G401 (cell line): ENCODE measurements at regions not wholly inside any gene's neighbourhood (a gene's known extent, or its start where the extent isn't known, plus 50 kb on each side); places are given as distances from the start of the nearest gene placed in this dataset.

ENCODE experiments used
- DNase-seq: peaks from one replicate; pipeline ENCODE4 v3.0.0-alpha.2; 2015; ENCODE audit warnings: low spot score
- in situ Hi-C: cut with HindIII; loops from 2 replicates; pipeline ENCODE4 v1.10.0; 2016; ENCODE audit warnings: low sequenced_read_pairs, mixed read lengths

DNA sequence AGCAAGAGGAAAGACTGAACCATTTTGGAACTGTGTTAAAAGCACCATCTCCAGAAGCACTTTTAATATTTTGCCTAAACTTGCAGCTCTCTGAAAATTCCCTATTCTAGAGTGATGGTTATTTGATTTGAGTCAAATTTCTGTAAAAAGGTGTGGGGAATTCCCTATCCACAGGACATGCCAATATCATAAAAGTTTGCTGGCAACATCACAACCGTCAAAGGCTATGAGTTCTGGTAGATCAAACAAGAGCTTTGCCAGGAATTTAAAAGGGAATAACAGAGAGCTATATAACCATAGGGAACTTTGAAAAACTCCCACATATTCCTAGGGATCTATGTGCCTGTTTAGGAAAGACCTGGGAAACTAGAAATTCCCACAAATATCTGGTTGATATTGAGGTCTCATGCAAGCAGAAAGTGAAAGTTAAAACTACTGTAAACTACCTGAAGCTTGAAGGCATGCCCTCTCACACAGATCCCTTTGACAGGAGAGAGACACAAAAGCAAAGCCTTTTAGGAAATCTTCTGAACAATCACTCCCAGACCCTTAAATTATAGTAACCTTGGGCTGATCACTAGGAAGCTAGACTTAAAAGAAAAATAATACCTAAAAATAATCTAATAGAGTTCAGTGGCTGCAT, 549.9 kb downstream of the ANXA1 start:
- in situ Hi-C loops = no loop called here
- no peak for DNase-seq

DNA sequence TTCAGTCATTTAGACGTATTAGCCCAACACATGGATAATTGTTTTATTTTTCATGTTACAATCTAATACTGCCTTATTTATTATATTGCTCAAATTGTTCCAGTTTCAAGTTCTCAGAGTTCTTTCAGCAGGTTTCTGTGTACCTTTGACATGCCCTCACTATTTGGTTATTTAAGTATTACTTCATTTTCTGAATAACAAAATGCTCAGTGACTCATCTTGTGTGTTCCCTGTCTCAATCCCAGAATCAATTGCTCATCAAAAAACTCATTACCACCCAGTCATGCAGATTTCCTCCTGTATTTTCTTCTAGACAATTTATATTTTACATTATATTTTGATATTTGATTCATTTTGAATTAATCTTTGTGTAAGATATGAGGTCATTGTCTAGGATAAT, 562.6 kb downstream of the ANXA1 start:
- DNase-seq = no peak
- in situ Hi-C loops = no loop called here

DNA sequence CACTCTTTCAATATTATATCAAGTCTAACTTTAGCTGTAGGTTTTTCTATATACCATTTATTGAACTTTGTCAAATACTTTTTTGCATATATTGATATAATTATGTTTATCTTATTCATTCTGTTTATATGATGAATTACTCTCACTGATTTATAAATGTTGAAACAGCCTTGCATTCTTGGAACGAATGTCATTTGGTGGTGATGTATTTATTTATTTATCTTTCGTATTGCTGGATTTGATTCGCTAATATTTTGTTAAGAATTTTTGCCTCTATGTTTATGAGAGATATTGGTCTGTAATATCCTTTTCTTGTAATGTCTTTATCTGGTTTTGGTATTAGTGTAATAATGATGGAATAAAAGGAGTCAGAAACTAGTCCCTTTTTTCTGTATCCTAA, 563.9 kb downstream of the ANXA1 start:
- DNase-seq = no peak
- in situ Hi-C loops = no loop called here

DNA sequence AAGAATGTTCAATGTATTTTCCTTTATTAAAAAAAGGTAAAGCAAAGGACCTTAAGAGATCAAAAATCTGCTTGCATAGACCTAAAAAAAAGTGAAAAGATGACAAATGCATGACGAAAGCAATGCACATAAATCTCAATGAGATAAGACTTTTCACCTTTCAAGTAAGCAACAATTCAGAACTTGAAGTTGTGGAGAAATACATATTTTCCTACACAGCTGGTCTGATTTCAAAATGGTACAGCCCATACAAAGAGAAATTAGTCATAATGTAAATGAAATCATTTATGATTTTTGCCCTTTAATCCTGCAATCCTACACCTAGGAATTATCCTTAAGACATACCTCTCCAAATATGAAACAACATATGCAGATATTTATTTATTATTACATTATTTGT, 568.0 kb downstream of the ANXA1 start:
- in situ Hi-C loops = no loop called here
- no peak for DNase-seq

DNA sequence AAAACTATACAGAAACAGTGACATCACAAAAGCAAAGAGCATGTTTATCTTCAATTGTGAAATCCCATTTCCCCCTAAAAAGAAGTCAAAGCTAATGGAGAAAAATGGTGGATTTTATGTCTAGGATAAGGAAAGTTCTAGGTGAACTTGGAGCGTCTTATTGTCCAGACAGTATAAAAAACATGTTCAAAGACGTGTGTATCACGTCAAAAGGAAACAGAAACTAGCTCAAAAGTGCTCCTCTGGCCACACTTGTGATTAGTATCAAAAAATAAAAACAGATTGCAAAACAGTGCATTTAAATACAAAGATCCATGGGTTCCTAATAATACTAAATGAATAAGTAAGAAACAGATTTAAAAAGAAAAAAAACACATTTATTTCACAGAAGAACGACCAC, 568.9 kb downstream of the ANXA1 start:
- in situ Hi-C loops = no loop called here
- DNase-seq = no peak

DNA sequence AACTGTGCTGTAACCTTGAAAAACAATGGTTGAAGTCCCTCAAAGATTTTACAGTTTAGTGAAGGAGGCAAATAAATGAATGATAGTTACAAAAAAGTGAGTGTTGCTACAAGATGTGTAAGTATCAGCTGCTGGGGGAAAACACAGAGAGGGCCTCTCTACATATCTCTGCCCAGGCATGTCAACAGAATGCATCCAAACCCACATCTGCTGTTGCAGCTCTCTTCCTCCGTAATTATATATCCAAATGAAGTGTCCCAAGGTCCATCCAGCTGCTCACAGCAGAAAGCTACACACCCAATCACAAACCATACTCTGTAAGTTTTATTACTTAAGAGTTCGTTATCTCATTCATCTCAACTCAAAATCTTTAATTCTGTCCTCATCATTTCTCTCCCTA, 584.6 kb downstream of the ANXA1 start:
- in situ Hi-C loops = no loop called here
- no peak for DNase-seq

DNA sequence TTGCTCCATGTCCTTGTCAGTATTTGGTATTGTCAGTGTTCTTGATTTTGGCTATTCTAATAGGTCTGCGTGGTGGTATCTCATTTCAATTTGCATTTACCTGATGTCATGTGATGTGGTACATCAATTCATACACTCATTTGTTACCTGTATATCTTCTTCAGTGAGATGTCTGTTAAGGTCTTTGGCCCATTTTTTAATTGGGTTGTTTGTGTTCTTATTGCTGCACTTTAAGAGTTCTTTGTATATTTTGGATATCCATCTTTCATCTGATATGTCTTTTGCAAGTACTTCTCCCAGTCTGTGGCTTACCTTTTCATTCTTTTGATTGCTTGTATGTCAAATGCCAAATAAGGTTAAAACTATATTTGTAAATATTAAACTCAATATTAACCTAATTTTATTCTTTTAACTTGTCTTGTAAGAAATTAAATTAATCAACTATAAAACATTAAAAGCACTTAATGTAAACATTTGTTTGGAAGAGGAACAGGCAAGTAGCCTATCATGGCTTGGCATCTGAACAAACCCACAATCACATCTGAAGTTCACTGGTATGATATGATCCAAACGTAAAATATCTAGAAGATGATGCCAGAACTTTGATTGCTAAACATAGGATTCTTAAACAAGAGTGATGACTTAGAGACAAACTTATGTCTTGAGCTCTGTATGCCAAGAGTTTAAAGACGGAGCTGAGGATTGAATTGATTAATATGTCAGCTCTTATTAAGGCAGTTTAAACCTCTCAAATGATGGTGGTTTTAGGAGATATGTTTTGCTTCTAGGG, 587.3 kb downstream of the ANXA1 start:
- no peak for DNase-seq
- in situ Hi-C loops = no loop called here

DNA sequence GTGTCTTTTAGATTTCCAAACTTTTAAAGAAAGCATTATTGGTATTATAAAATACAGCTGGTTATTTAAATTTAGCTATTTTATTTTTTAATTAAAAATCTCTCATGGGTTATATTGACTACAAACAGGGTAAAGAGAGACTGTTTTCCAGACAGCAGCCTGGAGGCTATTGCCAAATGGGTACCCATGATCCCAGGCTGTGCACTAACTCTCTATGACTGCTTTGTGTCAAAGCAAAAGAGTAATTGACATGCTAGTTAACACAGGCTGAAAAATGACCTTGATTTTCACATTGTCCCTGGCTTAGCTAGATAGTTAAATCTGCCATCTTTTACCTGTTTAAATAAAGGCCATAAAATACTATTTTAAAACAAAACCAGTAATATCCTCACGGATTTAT, 589.7 kb downstream of the ANXA1 start:
- DNase-seq = no peak
- in situ Hi-C loops = no loop called here

DNA sequence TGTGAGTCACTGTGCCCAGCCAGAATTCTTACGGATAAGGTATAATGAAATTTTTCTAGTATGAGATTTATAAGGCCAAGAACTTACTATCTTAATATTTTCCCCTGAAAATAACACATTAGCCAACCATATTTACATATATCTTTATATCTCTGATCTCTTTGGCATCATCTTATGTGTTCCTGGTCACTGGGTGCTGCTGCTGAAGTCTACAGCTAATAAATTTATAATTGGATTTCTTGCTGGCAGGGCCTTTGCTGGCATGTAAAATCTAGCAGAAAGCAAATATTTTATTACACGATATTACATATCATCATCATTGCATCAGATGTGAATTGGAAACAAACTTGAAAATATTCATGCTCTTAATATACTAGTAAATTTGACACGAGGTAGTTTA, 590.7 kb downstream of the ANXA1 start:
- in situ Hi-C loops = no loop called here
- DNase-seq = no peak

DNA sequence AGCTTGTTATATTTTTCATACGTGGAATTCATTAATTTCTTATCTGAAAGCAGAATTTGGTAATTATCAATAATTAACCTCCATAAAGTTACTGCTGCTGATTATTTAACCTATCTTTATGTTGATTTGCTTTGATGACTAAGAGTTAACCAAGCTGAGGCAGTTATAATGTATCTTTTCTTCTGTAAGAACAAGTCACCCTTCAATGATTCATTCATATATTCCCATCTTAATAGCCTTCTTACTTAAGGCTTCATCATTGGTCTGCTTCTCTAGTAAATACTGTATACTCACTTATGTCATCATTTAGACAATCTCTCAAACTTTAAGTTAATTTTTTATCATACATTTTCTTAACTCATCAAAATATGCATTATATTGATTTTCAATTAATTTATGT, 592.2 kb downstream of the ANXA1 start:
- no peak for DNase-seq
- in situ Hi-C loops = no loop called here

DNA sequence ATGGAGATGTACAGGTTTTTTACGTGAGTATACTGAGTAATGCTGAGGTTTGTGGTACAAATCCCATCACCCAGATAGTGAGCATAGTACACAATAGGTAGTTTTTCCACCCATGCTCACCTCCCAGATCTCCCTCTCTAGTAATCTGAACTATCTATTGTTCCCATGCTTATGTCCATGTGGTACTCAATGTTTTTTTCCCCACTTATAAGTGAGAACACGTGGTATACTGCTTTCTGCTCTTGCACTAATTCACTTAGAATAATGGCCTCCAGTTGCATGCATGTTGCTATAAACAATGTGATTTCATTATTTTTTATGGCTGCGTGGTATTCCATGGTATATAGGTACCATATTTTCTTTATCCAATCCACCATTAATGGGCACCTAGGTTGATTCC, 593.9 kb downstream of the ANXA1 start:
- in situ Hi-C loops = no loop called here
- no peak for DNase-seq

DNA sequence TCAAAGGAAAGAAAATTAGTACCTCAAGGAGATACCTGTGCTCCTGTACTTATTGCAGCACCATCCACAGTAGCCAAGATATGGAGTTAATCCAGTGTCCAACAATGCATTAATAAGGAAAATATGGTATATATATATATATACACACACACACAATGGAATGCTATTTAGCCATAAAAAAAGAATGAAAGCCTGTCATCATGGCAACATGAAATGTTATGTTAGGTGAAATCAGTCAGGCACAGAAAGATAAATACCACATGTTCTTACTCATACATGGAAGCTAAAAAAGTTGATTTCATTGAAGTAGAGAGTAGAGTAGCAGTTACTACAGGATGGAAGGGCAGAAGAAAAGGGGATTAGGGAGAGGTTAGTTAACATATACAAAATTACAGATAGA, 601.5 kb downstream of the ANXA1 start:
- DNase-seq = no peak
- in situ Hi-C loops = no loop called here

DNA sequence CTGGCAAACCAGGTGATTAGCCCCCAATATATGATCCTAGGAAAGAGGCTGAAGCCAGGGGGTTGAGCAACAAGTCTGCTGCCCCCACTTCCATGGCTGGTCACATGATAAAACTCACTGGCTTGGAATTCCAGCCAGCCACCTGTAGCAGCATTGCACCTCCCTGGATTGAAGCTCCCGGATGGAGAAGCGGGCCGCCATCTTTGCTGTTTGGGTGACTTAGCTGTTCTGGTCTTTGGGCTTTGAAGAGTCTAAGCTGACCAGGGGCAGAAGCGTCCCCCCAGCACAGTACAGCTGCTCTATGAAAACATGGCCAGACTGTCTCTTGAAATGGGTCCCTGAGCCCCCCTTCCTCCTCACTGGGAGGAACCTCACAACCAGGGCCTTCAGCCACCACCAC, 610.2 kb downstream of the ANXA1 start:
- in situ Hi-C loops = no loop called here
- DNase-seq = no peak

DNA sequence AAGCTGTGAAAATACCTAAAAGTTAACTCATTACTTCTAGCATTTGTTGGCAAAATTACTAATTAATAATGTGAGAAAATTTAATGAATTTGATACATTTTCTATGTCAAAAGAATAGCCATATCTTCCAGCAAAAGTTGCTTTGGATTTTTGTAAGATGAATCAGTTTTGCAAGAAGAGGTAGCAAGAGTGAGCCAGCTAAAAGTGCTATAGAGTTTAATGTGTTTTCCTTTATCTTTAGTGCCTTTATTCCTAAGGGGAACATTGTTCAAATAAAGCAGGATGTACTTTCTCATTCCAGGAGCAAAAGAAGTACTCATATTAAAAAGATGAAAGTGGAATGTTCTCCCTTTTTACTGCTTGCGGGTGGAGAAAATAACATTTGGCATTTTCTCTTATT, 622.2 kb downstream of the ANXA1 start:
- in situ Hi-C loops = no loop called here
- DNase-seq = no peak

DNA sequence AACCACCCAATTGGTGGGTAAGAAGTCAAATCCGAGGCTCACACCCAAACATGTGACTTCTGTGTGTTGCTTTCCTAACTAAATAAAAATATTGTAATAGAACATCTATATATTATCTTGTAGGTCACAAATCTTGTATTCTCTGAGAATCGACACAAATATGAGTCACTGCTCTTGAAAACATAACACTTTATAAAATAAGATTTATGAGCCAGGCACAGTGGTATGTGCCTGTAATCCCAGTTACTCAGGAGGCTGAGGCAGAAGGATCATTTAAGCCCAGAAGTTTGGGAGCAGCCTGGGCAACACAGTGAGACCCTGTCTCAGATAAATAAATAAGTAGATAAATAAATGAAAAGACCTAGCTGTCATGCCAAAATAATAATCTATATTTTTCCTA, 624.1 kb downstream of the ANXA1 start:
- in situ Hi-C loops = no loop called here
- no peak for DNase-seq

DNA sequence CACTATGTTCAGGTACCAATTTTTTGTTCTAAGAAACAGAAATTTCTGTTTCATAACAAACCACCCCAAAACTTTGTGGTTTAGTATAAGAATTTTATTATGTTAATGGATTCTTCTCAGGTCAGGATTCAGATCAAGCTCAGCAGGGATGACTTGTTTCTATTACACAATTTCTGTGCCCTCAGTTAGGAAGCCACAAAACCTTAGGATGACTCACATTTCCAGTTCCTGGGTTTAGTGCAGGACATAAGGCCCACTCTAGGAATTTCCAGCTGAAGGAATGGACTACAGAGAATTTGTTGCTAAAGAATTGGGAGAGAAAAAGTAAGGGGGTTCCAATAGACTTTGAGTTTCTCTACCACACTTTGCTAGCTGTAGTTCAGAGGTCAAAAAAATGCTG, 629.3 kb downstream of the ANXA1 start:
- in situ Hi-C loops = no loop called here
- DNase-seq = no peak

DNA sequence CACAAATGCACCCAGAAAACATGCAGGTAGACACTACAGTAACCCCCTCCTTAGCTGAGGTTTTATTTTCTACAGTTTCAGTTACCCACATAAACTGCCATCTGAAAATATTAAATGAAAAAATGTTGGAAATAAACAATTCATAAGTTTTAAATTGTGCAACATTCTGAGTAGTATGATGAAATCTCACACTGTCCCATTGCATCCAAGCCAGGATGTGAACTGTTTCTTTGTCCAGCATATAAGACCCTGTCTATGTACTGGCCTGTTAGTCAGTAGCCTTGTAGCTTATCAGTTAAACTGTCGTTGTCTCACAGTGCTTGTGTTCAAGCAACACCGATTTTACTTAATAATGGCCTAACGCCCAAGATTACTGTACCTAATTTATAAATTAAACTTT, 630.5 kb downstream of the ANXA1 start:
- DNase-seq = no peak
- in situ Hi-C loops = no loop called here

DNA sequence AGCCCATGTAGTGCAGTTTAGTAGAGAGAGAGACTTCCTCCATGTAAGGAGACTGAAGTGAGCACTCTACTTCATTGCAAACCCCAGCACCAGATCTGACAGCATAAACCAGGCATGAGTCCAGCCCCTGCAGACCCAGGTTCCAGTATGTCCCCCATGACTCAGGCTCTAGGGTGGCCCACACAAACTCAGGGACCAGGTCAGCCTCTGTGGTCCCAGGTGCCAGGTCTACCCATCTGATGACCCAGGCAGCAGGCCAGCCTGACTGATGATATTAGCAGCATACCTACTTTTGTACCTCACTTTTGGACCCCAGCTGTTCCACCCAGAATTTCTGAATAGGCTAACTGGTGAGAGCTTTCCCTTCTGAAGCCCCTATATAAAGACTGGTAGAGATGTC, 647.8 kb downstream of the ANXA1 start:
- in situ Hi-C loops = no loop called here
- no peak for DNase-seq

DNA sequence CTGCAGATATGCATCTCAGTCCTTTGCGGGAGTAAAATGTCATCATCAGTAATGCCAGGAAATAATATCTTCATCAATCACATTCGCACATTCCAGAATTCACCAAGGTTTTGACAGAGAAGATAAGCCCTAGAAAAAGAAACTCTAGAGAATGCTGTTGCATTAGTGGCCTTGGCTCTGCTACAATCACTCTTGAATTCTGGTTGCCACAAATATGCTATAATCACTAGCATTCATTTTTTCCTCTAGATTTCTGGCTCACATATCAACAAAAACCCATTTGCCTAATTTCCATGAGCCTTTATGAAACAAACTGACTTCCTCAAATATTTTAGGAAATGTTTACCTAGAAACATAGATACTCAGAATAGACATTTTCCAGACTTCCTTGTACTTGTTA, 653.4 kb downstream of the ANXA1 start:
- DNase-seq = no peak
- in situ Hi-C loops = no loop called here

DNA sequence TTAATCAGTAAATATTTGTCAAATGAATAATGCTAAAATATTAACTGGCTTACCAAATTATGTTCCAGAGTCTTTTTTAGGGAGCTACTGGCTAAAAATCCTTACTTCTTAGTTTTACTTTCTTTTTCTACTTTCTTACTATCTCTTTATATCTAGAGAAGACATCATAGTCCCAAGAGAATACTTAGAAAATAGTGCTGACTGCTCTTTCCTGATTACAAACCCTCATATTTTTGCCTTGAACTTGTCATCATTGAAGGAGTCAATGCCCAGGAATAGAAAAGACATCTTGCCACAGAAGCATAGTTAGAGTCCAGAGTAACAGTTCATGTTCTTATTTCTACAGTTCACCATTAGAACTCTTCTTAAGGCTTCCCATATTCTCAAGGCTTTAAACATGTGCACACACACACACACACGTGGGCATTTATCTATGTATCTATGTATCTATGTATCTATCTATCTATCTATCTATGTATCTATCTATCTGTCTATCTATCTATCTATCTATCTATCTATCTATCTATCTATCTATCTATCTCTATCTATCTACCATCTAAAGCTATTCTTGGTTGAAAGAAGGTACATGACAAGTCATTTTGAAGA, 654.3 kb downstream of the ANXA1 start:
- no peak for DNase-seq
- in situ Hi-C loops = no loop called here

DNA sequence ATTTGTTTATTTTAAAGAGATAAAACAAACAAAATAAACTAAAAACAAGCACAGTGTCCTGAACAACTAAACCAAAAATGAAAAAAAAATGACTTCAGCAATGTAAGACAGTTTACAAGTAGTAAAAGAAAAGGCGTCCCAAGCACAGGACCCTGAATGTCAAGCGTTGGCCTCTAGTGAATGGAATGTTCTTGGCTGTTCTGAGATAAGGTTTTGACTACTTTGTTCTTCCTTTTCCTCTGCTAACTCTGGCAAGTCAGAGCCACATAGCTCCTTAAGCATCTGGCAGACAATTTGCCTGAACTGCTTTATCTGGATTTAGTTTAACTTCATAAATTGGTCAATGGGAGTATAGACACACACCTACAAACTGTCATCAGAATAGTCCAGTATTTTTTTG, 655.2 kb downstream of the ANXA1 start:
- in situ Hi-C loops = no loop called here

More for the DNA sequence above, 655.2 kb downstream of the ANXA1 start:
- DNase-seq = no peak
